ENCODE measurements at regions not wholly inside any gene's neighbourhood (a gene's known extent, or its start where the extent isn't known, plus 50 kb on each side); places are given as distances from the start of the nearest gene placed in this dataset.
A peak's percentile ranks its signal among the peaks of the same experiment; 100 is the strongest.
"Not testable (repeated sequence)": the region's sequence is repeated elsewhere in the genome, so short reads cannot be mapped to it uniquely, and the experiment has no call there.

- Histone ChIP-seq H3K4me1 (ENCODE audit: control insufficient read depth in 1 of 2, insufficient read depth in 2 of 2, low read length in 2 of 2) (peaks cover 0 to 1% of the 10 kb centered on the region in 2 donors), H3K27me3 (ENCODE audit: control insufficient read depth in 1 of 2, insufficient read depth in 2 of 2, low read length in 1 of 2) (no peaks in the 10 kb centered on the region), H3K9me3 (ENCODE audit: control insufficient read depth, low read length) (no peaks in the 10 kb centered on the region), H3K4me3 (ENCODE audit: low read length in 2 of 2) (no peak overlapping the region), H3K36me3 (ENCODE audit: control insufficient read depth in 1 of 2, insufficient read depth in 2 of 2, low read length in 1 of 2) (no peaks in the 10 kb centered on the region), H3K27ac (ENCODE audit: low read depth in 1 of 2, low read length in 2 of 2) (no peak overlapping the region)
- intact Hi-C loops (cut with DNase I), result no loop called here
- ATAC-seq (ENCODE audit: low FRiP score), result peak; percentile 78
- 4 to 8% methylated on average over 14 of the region's 14 CpGs for WGBS, 2 donors
- DNase-seq, result peak in 1 of 2 donors; percentile 44
Observed at GRCh38 chr14:56004786-56005185, 113.4 kb upstream of the PELI2 start.

DNA sequence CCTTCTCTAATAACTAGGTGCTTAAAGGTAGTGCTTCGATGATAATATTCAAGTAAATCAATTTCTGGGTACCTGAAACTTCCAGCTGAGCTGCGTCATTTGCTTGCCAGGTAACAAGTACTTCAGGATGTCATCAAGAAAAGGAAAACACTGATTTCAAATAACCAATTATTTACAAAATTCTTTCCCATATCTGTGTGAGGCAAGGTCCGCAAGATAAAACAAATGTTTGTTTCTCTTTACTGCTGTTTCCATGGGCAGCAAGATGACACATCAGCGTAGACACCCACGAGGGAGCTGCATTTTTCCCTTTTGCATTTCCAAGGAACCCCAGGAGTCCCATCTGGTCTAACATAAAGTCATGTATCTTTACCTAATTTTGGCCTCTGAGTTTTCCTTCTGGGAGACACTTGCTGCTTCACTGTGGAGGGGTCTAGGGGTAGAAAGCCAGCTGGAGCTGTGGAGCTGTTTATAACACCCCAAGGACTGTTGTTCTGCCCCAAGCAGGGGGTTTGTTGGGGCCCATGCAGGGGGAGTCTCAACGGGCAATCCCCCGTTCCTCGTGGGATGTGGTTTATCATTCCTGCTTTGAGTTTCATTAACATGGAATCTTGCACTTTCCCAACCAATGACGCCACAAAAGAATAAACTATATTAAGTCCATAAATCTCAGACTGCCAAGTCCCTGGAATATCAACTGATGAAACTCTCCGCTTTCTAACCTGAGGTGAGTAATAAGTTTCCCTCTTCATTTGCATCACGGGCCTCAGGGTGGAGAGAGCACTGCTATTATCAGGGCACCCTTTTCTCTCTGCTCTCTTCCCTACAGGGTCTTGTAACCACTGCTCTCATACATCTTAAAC is 112.8 kb upstream of the PELI2 start:
- Histone ChIP-seq H3K4me1 (ENCODE audit: control insufficient read depth in 1 of 2, insufficient read depth in 2 of 2, low read length in 2 of 2) (peaks cover 0 to 1% of the 10 kb centered on the region in 2 donors), H3K4me3 (ENCODE audit: low read length in 2 of 2) (no peak overlapping the region), H3K9me3 (ENCODE audit: control insufficient read depth, low read length) (no peaks in the 10 kb centered on the region), H3K27ac (ENCODE audit: low read depth in 1 of 2, low read length in 2 of 2) (no peak overlapping the region), H3K36me3 (ENCODE audit: control insufficient read depth in 1 of 2, insufficient read depth in 2 of 2, low read length in 1 of 2) (no peaks in the 10 kb centered on the region), H3K27me3 (ENCODE audit: control insufficient read depth in 1 of 2, insufficient read depth in 2 of 2, low read length in 1 of 2) (no peaks in the 10 kb centered on the region)
- WGBS, 2 donors, result 57 to 62% methylated on average over 11 of the region's 11 CpGs
- ATAC-seq (ENCODE audit: low FRiP score), result no peak
- intact Hi-C loops (cut with DNase I), result no loop called here
- no peak for DNase-seq

DNA sequence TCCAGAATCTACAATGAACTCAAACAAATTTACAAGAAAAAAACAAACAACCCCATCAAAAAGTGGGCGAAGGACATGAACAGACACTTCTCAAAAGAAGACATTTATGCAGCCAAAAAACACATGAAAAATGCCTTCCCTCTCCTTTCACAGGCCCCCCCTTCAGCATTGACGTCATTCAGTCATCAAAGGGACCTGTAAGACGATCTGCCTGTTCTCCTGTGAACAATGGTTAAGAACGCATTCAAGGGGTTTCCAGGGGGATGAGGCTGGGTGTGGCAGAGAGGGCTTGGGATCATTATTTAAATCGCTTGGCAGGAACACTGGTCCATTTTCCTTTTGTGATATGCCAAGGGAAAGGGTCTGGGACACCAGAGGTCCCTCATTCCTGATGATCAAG is 110.7 kb upstream of the PELI2 start:
- intact Hi-C loops (cut with DNase I); H3K27ac ChIP-seq (ENCODE audit: low read depth in 1 of 2, low read length in 2 of 2); H3K27me3 ChIP-seq (ENCODE audit: control insufficient read depth in 1 of 2, insufficient read depth in 2 of 2, low read length in 1 of 2); H3K4me1 ChIP-seq (ENCODE audit: control insufficient read depth in 1 of 2, insufficient read depth in 2 of 2, low read length in 2 of 2); H3K36me3 ChIP-seq (ENCODE audit: control insufficient read depth in 1 of 2, insufficient read depth in 2 of 2, low read length in 1 of 2); ATAC-seq (ENCODE audit: low FRiP score); H3K4me3 ChIP-seq (ENCODE audit: low read length in 2 of 2); H3K9me3 ChIP-seq (ENCODE audit: control insufficient read depth, low read length); DNase-seq: not testable (repeated sequence)
- 81 to 84% methylated on average over 5 of the region's 5 CpGs for WGBS, 2 donors

GRCh38 chr14:56008150-56008549 is 110.1 kb upstream of the PELI2 start:
- ATAC-seq (ENCODE audit: low FRiP score) (no peak), DNase-seq (no peak)
- WGBS, 2 donors, result 83 to 90% methylated on average over 1 of the region's 1 CpG
- Histone ChIP-seq H3K9me3 (ENCODE audit: control insufficient read depth, low read length) (no peaks in the 10 kb centered on the region), H3K27ac (ENCODE audit: low read depth in 1 of 2, low read length in 2 of 2) (no peak overlapping the region), H3K4me1 (ENCODE audit: control insufficient read depth in 1 of 2, insufficient read depth in 2 of 2, low read length in 2 of 2) (peaks cover 0 to 1% of the 10 kb centered on the region in 2 donors), H3K4me3 (ENCODE audit: low read length in 2 of 2) (no peak overlapping the region), H3K27me3 (ENCODE audit: control insufficient read depth in 1 of 2, insufficient read depth in 2 of 2, low read length in 1 of 2) (no peaks in the 10 kb centered on the region), H3K36me3 (ENCODE audit: control insufficient read depth in 1 of 2, insufficient read depth in 2 of 2, low read length in 1 of 2) (no peaks in the 10 kb centered on the region)
- intact Hi-C loops (cut with DNase I), result no loop called here

DNA sequence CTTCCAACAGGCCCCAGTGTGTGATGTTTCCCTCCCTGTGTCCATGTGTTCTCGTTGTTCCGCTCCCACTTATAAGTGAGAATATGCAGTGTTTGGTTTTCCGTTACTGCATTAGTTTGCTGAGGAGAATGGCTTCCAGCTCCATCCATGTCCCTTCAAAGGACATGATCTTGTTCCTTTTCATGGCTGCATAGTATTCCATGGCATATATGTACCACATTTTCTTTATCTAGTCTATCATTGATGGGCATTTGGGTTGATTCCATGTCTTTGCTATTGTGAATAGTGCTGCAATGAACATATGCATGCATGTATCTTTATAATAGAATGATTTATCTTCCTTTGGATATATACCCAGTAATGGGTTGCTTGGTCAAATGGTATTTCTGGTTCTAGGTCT is 109.5 kb upstream of the PELI2 start:
- H3K4me1 ChIP-seq (ENCODE audit: control insufficient read depth in 1 of 2, insufficient read depth in 2 of 2, low read length in 2 of 2); H3K9me3 ChIP-seq (ENCODE audit: control insufficient read depth, low read length); H3K27ac ChIP-seq (ENCODE audit: low read depth in 1 of 2, low read length in 2 of 2); intact Hi-C loops (cut with DNase I); DNase-seq; H3K27me3 ChIP-seq (ENCODE audit: control insufficient read depth in 1 of 2, insufficient read depth in 2 of 2, low read length in 1 of 2); ATAC-seq (ENCODE audit: low FRiP score); H3K36me3 ChIP-seq (ENCODE audit: control insufficient read depth in 1 of 2, insufficient read depth in 2 of 2, low read length in 1 of 2); H3K4me3 ChIP-seq (ENCODE audit: low read length in 2 of 2): not testable (repeated sequence)
- 97 to 98% methylated on average over 3 of the region's 3 CpGs for WGBS, 2 donors

DNA sequence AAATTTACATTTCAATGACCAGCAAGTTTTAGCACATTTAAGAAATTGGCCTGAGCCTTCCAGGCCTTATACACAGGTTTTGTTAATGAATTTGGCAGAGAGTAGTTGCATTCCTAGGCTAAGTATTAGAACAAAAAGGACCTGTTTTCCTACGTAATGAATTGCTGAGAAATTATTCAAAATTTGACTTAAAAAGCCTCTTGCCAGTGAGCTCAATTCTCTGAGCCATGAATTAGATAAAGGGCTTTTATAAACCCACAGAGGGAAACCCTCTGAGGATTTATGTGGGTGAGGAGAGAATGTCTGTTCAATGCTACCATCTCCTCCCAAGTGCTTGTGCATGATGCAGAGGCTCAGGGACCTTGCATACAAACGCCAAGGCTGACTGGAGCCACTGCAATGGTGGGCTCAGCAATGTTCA is 94.5 kb upstream of the PELI2 start:
- Histone ChIP-seq H3K4me3 (ENCODE audit: low read length in 2 of 2) (no peak overlapping the region), H3K36me3 (ENCODE audit: control insufficient read depth in 1 of 2, insufficient read depth in 2 of 2, low read length in 1 of 2) (no peaks in the 10 kb centered on the region), H3K27me3 (ENCODE audit: control insufficient read depth in 1 of 2, insufficient read depth in 2 of 2, low read length in 1 of 2) (no peaks in the 10 kb centered on the region), H3K27ac (ENCODE audit: low read depth in 1 of 2, low read length in 2 of 2) (no peak overlapping the region), H3K4me1 (ENCODE audit: control insufficient read depth in 1 of 2, insufficient read depth in 2 of 2, low read length in 2 of 2) (peaks cover 0 to 2% of the 10 kb centered on the region in 2 donors), H3K9me3 (ENCODE audit: control insufficient read depth, low read length) (peaks cover 1% of the 10 kb centered on the region)
- no peak for ATAC-seq (ENCODE audit: low FRiP score)
- 89 to 91% methylated on average over 2 of the region's 2 CpGs for WGBS, 2 donors
- intact Hi-C loops (cut with DNase I), result no loop called here
- DNase-seq, result no peak

GRCh38 chr14:56025191-56025590 is 93.0 kb upstream of the PELI2 start:
- H3K4me3 ChIP-seq (ENCODE audit: low read length in 2 of 2), result no peak overlapping the region
- H3K27me3 ChIP-seq (ENCODE audit: control insufficient read depth in 1 of 2, insufficient read depth in 2 of 2, low read length in 1 of 2), result no peaks in the 10 kb centered on the region
- H3K9me3 ChIP-seq (ENCODE audit: control insufficient read depth, low read length), result peaks cover under 1% of the 10 kb centered on the region
- intact Hi-C loops (cut with DNase I), result no loop called here
- ATAC-seq (ENCODE audit: low FRiP score) (no peak), DNase-seq (no peak)
- 75 to 91% methylated on average over 3 of the region's 3 CpGs for WGBS, 2 donors
- H3K36me3 ChIP-seq (ENCODE audit: control insufficient read depth in 1 of 2, insufficient read depth in 2 of 2, low read length in 1 of 2), result no peaks in the 10 kb centered on the region
- H3K27ac ChIP-seq (ENCODE audit: low read depth in 1 of 2, low read length in 2 of 2), result no peak overlapping the region
- peaks cover 0 to 4% of the 10 kb centered on the region in 2 donors for H3K4me1 ChIP-seq (ENCODE audit: control insufficient read depth in 1 of 2, insufficient read depth in 2 of 2, low read length in 2 of 2)

- Histone ChIP-seq H3K4me1 (ENCODE audit: control insufficient read depth in 1 of 2, insufficient read depth in 2 of 2, low read length in 2 of 2) (peaks cover 0 to 4% of the 10 kb centered on the region in 2 donors), H3K9me3 (ENCODE audit: control insufficient read depth, low read length) (no peaks in the 10 kb centered on the region), H3K4me3 (ENCODE audit: low read length in 2 of 2) (no peak overlapping the region), H3K27me3 (ENCODE audit: control insufficient read depth in 1 of 2, insufficient read depth in 2 of 2, low read length in 1 of 2) (no peaks in the 10 kb centered on the region), H3K36me3 (ENCODE audit: control insufficient read depth in 1 of 2, insufficient read depth in 2 of 2, low read length in 1 of 2) (no peaks in the 10 kb centered on the region), H3K27ac (ENCODE audit: low read depth in 1 of 2, low read length in 2 of 2) (no peak overlapping the region)
- intact Hi-C loops (cut with DNase I), result no loop called here
- DNase-seq (no peak), ATAC-seq (ENCODE audit: low FRiP score) (no peak)
- WGBS, 2 donors, result 43 to 96% methylated on average over 1 of the region's 1 CpG
Observed at GRCh38 chr14:56026506-56026905, 91.7 kb upstream of the PELI2 start.

DNA sequence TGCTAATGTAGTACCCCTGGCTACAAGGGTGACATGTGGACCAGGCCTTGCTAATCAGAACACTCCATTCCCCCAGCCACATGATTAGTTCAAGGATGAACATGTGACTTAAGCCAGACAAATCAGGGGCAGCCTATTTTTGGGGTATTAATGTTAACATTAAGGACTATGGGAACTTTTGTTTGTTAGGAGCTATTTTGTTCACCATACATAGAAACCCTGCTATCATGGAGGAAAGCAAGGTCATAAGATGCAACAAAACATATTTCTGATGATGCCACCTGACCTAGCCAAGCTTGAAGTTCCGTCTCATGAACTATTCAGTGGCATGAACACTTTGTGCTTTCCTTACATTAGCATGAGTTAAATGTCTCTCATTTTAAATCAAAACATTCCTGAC is 90.8 kb upstream of the PELI2 start:
- Histone ChIP-seq H3K27ac (ENCODE audit: low read depth in 1 of 2, low read length in 2 of 2) (no peak overlapping the region), H3K36me3 (ENCODE audit: control insufficient read depth in 1 of 2, insufficient read depth in 2 of 2, low read length in 1 of 2) (no peaks in the 10 kb centered on the region), H3K9me3 (ENCODE audit: control insufficient read depth, low read length) (no peaks in the 10 kb centered on the region), H3K27me3 (ENCODE audit: control insufficient read depth in 1 of 2, insufficient read depth in 2 of 2, low read length in 1 of 2) (no peaks in the 10 kb centered on the region), H3K4me3 (ENCODE audit: low read length in 2 of 2) (no peak overlapping the region), H3K4me1 (ENCODE audit: control insufficient read depth in 1 of 2, insufficient read depth in 2 of 2, low read length in 2 of 2) (peaks cover 0 to 4% of the 10 kb centered on the region in 2 donors)
- 87 to 90% methylated on average over 1 of the region's 1 CpG for WGBS, 2 donors
- intact Hi-C loops (cut with DNase I), result no loop called here
- DNase-seq (no peak), ATAC-seq (ENCODE audit: low FRiP score) (no peak)
